ENCODE measurements at regions not wholly inside any gene's neighbourhood (a gene's known extent, or its start where the extent isn't known, plus 50 kb on each side); places are given as distances from the start of the nearest gene placed in this dataset.

DNA sequence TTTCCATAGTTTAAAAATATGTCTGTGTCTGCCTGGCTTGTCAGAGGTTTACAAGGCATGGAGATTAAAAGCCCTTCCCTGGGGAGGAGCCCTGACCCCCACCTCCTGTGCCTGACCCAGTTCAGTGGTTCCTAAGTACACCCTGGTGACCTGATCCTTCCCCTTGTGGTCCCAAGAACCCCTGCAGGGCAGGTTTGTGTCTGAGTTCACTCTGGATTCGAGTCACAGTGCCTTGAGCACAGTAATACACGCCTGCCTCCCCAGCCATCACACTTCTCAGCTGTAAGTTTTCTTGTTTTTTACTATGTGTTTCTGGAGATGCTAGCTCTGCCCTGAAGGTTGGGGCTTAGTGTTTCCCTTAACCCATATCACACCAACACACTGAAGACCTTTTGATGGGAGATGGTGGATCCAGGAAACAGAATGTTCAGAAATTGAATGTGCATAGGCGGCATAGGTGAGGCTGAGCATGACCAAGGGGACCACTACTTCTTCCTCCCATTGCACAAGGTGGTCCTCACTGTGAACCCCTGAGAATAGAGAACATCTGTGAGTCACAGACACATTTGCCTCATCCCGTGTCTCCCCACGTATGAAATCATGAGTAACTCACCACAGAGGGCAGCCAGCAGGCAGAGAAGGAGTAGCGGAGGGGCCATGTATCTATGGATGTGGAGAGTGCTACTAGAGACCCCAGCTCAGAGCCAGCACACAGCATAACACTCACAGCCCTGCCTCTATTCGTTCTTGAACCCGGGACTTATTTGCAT lies 962.9 kb downstream of the TMEM121 start:
- intact Hi-C loops (cut with micrococcal nuclease) (no loop called here), dilution Hi-C loops (cut with MboI; ENCODE audit: extremely low pct_ligation_motif_present, low sequenced_read_pairs) (no loop called here)
- no peak overlapping the region for H3K4me3 ChIP-seq (replicated peaks in 1 of 3; ENCODE audit: insufficient read depth in 1 of 3, low read depth in 1 of 3, low read length in 3 of 3)
- H3K27ac ChIP-seq (ENCODE audit: insufficient read depth, low read depth, low read length) = no peak overlapping the region
- no peak overlapping the region for H3K4me2 ChIP-seq (ENCODE audit: insufficient read depth, low read length)
- H3K36me3 ChIP-seq (ENCODE audit: control insufficient read depth in 2 of 2, extremely low read depth in 1 of 2, insufficient read depth in 2 of 2, low read length in 2 of 2) = no peaks in the 10 kb centered on the region
- no peaks in the 10 kb centered on the region for H3K9me1 ChIP-seq (replicated peaks; ENCODE audit: control insufficient read depth, extremely low read depth, insufficient read depth, low read length)
- peaks cover 8% of the 10 kb centered on the region for H3K9me3 ChIP-seq (replicated peaks; ENCODE audit: control insufficient read depth, insufficient read depth, low read length)
- no peaks in the 10 kb centered on the region for H3K27me3 ChIP-seq (ENCODE audit: control insufficient read depth in 2 of 2, insufficient read depth in 2 of 2, low read length in 2 of 2)
- no peak overlapping the region for H2AFZ ChIP-seq (ENCODE audit: low read depth, low read length)
- H4K20me1 ChIP-seq (replicated peaks; ENCODE audit: control insufficient read depth, extremely low read depth, insufficient read depth, low read length) = no peaks in the 10 kb centered on the region
- no TSS peak for BruUV-seq (replicated peaks)
- ChIA-PET POLR2A (no interaction called here), CTCF (no interaction called here)
- TF ChIP-seq, protein P1, sequence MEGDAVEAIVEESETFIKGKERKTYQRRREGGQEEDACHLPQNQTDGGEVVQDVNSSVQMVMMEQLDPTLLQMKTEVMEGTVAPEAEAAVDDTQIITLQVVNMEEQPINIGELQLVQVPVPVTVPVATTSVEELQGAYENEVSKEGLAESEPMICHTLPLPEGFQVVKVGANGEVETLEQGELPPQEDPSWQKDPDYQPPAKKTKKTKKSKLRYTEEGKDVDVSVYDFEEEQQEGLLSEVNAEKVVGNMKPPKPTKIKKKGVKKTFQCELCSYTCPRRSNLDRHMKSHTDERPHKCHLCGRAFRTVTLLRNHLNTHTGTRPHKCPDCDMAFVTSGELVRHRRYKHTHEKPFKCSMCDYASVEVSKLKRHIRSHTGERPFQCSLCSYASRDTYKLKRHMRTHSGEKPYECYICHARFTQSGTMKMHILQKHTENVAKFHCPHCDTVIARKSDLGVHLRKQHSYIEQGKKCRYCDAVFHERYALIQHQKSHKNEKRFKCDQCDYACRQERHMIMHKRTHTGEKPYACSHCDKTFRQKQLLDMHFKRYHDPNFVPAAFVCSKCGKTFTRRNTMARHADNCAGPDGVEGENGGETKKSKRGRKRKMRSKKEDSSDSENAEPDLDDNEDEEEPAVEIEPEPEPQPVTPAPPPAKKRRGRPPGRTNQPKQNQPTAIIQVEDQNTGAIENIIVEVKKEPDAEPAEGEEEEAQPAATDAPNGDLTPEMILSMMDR (IDR thresholded peaks at IDR 0.05; ENCODE audit: extremely low read depth in 1 of 2, insufficient read depth in 1 of 2, low read depth in 1 of 2, low read length in 2 of 2) = no peak
- TF ChIP-seq EZH2 (IDR thresholded peaks at IDR 0.05; ENCODE audit: borderline replicate concordance, low read depth, low read length, severe bottlenecking) (no peak), POLR2A (IDR thresholded peaks at IDR 0.05; ENCODE audit: low read depth, low read length) (no peak), FOS (IDR thresholded peaks at IDR 0.05; ENCODE audit: borderline replicate concordance, insufficient read depth, low read length) (no peak), MYC (IDR thresholded peaks at IDR 0.05; ENCODE audit: low read depth, low read length) (no peak), POLR2AphosphoS5 (IDR thresholded peaks at IDR 0.05; ENCODE audit: insufficient read depth, low read depth, low read length) (no peak), GATA2 (IDR thresholded peaks at IDR 0.05; ENCODE audit: insufficient read depth, insufficient read length, low read depth, low read length) (no peak), JUN (IDR thresholded peaks at IDR 0.05; ENCODE audit: borderline replicate concordance, insufficient read depth, insufficient read length, low read depth) (no peak)
- TF ChIP-seq, protein P2, sequence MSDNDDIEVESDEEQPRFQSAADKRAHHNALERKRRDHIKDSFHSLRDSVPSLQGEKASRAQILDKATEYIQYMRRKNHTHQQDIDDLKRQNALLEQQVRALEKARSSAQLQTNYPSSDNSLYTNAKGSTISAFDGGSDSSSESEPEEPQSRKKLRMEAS (IDR thresholded peaks at IDR 0.05; ENCODE audit: insufficient read depth, insufficient read length) = no peak
- no peaks in the 10 kb centered on the region for H3K4me1 ChIP-seq (ENCODE audit: control insufficient read depth, extremely low read depth, insufficient read depth, low read length)
- no peak for DNase-seq (ENCODE audit: low read depth, low spot score)
- no peaks in the 10 kb centered on the region for H3K79me2 ChIP-seq (ENCODE audit: control insufficient read depth, insufficient read depth, low read length)
- no peak for FAIRE-seq
- H3K9ac ChIP-seq (replicated peaks; ENCODE audit: extremely low read depth, insufficient read depth, low read length) = no peak overlapping the region

All from endothelial cell of umbilical vein (primary cell).